SK-N-SH (cell line): ENCODE measurements at regions not wholly inside any gene's neighbourhood (a gene's known extent, or its start where the extent isn't known, plus 50 kb on each side); places are given as distances from the start of the nearest gene placed in this dataset.

Source experiments
- CHD2 ChIP-seq: fragments of 150-350 bp; IDR thresholded peaks from 2 replicates; pipeline ENCODE4 v1.6.1; 2018; ENCODE audit warnings: low read length; ENCODE audit not compliant: partially characterized antibody
- POLR2AphosphoS5 ChIP-seq: IDR thresholded peaks from 2 replicates; pipeline ENCODE4 v1.6.1; 2012; ENCODE audit warnings: low read depth, low read length
- SMC3 ChIP-seq: IDR thresholded peaks from 2 replicates; pipeline ENCODE4 v1.6.1; 2012; ENCODE audit warnings: low read depth, low read length, improper control_type of control experiment
- TCF12 ChIP-seq: IDR thresholded peaks from 2 replicates; pipeline ENCODE4 v1.4.0; 2012
- TF ChIP-seq, protein P1 (sequence below): fragments of 200-600 bp; sonication (generic); IDR thresholded peaks from 2 replicates; pipeline ENCODE4 v1.6.1; 2017; ENCODE audit warnings: antibody characterized with exemption, mild to moderate bottlenecking, moderate library complexity

DNA sequence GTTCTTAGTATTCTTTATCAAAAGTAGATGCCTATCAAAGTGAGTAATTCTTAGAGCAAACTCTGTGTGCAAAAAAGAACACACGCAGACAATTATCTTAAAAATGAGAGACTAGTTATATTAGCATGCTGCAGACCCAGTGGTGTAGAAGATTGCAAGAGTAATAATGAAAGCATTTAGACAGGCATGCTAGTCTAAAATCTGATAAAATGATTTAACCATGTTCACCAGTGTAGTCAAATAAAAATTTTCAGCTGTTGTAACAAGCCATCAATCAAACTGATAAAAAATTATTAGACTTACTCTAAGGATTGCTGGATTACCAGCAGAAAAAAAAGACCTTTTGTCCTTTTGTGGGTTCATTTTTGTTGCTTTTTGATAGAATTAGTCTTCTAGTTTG lies 241.9 kb upstream of the TLE4 start:
- TF ChIP-seq POLR2AphosphoS5 (no peak), TCF12 (no peak), CHD2 (no peak), SMC3 (no peak)
- TF ChIP-seq, protein P1, sequence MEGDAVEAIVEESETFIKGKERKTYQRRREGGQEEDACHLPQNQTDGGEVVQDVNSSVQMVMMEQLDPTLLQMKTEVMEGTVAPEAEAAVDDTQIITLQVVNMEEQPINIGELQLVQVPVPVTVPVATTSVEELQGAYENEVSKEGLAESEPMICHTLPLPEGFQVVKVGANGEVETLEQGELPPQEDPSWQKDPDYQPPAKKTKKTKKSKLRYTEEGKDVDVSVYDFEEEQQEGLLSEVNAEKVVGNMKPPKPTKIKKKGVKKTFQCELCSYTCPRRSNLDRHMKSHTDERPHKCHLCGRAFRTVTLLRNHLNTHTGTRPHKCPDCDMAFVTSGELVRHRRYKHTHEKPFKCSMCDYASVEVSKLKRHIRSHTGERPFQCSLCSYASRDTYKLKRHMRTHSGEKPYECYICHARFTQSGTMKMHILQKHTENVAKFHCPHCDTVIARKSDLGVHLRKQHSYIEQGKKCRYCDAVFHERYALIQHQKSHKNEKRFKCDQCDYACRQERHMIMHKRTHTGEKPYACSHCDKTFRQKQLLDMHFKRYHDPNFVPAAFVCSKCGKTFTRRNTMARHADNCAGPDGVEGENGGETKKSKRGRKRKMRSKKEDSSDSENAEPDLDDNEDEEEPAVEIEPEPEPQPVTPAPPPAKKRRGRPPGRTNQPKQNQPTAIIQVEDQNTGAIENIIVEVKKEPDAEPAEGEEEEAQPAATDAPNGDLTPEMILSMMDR: no peak
